SK-N-SH treated with all-trans-retinoic acid at 6 μM for 48 hours (cell line): ENCODE measurements at regions not wholly inside any gene's neighbourhood (a gene's known extent, or its start where the extent isn't known, plus 50 kb on each side); places are given as distances from the start of the nearest gene placed in this dataset.

Source experiments
- BACH2 ChIP-seq: fragments of 250-450 bp; sonication (Bioruptor Pico); IDR thresholded peaks from 2 replicates; pipeline ENCODE4 v1.9.0; 2021; ENCODE audit warnings: mild to moderate bottlenecking, borderline replicate concordance
- OSR1 ChIP-seq: fragments of 250-450 bp; sonication (Bioruptor Pico); IDR thresholded peaks from 2 replicates; pipeline ENCODE4 v1.8.0; 2022; ENCODE audit warnings: moderate library complexity, mild to moderate bottlenecking, inconsistent platforms
- PPARA ChIP-seq: fragments of 250-450 bp; sonication (Bioruptor Pico); IDR thresholded peaks from 2 replicates; pipeline ENCODE4 v1.5.0; 2020; ENCODE audit warnings: mild to moderate bottlenecking, borderline replicate concordance
- RARB ChIP-seq: fragments of 250-450 bp; sonication (Bioruptor Pico); IDR thresholded peaks from 2 replicates; pipeline ENCODE4 v1.8.0; 2021; ENCODE audit warnings: mild to moderate bottlenecking, moderate library complexity
- ZFP30 ChIP-seq: fragments of 450-650 bp; formaldehyde crosslinking; IDR thresholded peaks from 2 replicates; pipeline ENCODE4 v1.5.0; 2022; ENCODE audit warnings: mild to moderate bottlenecking, moderate library complexity
- ZNF565 ChIP-seq: fragments of 450-650 bp; formaldehyde crosslinking; conservative IDR thresholded peaks from 2 replicates; pipeline ENCODE4 v1.5.0; 2020; ENCODE audit warnings: low read depth, mild to moderate bottlenecking, moderate library complexity
- ZNF70 ChIP-seq: fragments of 450-650 bp; formaldehyde crosslinking; IDR thresholded peaks from 2 replicates; pipeline ENCODE4 v1.5.0; 2020; ENCODE audit warnings: mild to moderate bottlenecking, moderate library complexity
- TF ChIP-seq, protein P1 (sequence below): fragments of 250-450 bp; sonication (Bioruptor Pico); IDR thresholded peaks from 2 replicates; pipeline ENCODE4 v1.5.1; 2021; ENCODE audit warnings: mild to moderate bottlenecking, moderate library complexity
- TF ChIP-seq, protein P2 (sequence below): fragments of 250-450 bp; sonication (Bioruptor Pico); IDR thresholded peaks from 2 replicates; pipeline ENCODE4 v1.8.0; 2020; ENCODE audit warnings: mild to moderate bottlenecking, moderate library complexity, borderline replicate concordance
- TF ChIP-seq, protein P3 (sequence below): fragments of 250-450 bp; sonication (Bioruptor Pico); IDR thresholded peaks from 2 replicates; pipeline ENCODE4 v1.5.1; 2020; ENCODE audit warnings: low read depth, mild to moderate bottlenecking, moderate library complexity
- TF ChIP-seq, protein P4 (sequence below): fragments of 250-450 bp; sonication (Bioruptor Pico); IDR thresholded peaks from 2 replicates; pipeline ENCODE4 v1.8.0; 2021; ENCODE audit warnings: low read depth, mild to moderate bottlenecking, moderate library complexity, borderline replicate concordance

- TF ChIP-seq, protein P1, sequence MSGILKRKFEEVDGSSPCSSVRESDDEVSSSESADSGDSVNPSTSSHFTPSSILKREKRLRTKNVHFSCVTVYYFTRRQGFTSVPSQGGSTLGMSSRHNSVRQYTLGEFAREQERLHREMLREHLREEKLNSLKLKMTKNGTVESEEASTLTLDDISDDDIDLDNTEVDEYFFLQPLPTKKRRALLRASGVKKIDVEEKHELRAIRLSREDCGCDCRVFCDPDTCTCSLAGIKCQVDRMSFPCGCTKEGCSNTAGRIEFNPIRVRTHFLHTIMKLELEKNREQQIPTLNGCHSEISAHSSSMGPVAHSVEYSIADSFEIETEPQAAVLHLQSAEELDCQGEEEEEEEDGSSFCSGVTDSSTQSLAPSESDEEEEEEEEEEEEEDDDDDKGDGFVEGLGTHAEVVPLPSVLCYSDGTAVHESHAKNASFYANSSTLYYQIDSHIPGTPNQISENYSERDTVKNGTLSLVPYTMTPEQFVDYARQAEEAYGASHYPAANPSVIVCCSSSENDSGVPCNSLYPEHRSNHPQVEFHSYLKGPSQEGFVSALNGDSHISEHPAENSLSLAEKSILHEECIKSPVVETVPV (CRISPR knock-in tag) = no peak
- TF ChIP-seq, protein P2, sequence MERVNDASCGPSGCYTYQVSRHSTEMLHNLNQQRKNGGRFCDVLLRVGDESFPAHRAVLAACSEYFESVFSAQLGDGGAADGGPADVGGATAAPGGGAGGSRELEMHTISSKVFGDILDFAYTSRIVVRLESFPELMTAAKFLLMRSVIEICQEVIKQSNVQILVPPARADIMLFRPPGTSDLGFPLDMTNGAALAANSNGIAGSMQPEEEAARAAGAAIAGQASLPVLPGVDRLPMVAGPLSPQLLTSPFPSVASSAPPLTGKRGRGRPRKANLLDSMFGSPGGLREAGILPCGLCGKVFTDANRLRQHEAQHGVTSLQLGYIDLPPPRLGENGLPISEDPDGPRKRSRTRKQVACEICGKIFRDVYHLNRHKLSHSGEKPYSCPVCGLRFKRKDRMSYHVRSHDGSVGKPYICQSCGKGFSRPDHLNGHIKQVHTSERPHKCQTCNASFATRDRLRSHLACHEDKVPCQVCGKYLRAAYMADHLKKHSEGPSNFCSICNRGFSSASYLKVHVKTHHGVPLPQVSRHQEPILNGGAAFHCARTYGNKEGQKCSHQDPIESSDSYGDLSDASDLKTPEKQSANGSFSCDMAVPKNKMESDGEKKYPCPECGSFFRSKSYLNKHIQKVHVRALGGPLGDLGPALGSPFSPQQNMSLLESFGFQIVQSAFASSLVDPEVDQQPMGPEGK (CRISPR knock-in tag) = no peak
- TF ChIP-seq, protein P3, sequence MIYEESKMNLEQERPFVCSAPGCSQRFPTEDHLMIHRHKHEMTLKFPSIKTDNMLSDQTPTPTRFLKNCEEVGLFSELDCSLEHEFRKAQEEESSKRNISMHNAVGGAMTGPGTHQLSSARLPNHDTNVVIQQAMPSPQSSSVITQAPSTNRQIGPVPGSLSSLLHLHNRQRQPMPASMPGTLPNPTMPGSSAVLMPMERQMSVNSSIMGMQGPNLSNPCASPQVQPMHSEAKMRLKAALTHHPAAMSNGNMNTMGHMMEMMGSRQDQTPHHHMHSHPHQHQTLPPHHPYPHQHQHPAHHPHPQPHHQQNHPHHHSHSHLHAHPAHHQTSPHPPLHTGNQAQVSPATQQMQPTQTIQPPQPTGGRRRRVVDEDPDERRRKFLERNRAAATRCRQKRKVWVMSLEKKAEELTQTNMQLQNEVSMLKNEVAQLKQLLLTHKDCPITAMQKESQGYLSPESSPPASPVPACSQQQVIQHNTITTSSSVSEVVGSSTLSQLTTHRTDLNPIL (CRISPR knock-in tag) = no peak
- TF ChIP-seq BACH2 (no peak), ZNF565 (CRISPR knock-in tag) (no peak), RARB (no peak), PPARA (CRISPR knock-in tag) (no peak), ZNF70 (CRISPR knock-in tag) (no peak), ZFP30 (no peak), OSR1 (no peak)
- TF ChIP-seq, protein P4, sequence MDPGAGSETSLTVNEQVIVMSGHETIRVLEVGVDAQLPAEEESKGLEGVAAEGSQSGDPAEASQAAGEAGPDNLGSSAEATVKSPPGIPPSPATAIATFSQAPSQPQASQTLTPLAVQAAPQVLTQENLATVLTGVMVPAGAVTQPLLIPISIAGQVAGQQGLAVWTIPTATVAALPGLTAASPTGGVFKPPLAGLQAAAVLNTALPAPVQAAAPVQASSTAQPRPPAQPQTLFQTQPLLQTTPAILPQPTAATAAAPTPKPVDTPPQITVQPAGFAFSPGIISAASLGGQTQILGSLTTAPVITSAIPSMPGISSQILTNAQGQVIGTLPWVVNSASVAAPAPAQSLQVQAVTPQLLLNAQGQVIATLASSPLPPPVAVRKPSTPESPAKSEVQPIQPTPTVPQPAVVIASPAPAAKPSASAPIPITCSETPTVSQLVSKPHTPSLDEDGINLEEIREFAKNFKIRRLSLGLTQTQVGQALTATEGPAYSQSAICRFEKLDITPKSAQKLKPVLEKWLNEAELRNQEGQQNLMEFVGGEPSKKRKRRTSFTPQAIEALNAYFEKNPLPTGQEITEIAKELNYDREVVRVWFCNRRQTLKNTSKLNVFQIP (CRISPR knock-in tag) = no peak
These were observed 61.4 kb upstream of the RNF152 start for GRCh38 chr18:61954096-61954746.
